Glomerular visceral epithelial cell (primary cell): ENCODE measurements at regions not wholly inside any gene's neighbourhood (a gene's known extent, or its start where the extent isn't known, plus 50 kb on each side); places are given as distances from the start of the nearest gene placed in this dataset.

Experiments
- DNase-seq: peaks from one replicate; pipeline ENCODE4 v3.0.0-alpha.2; 2016; ENCODE audit errors: extremely low spot score

GRCh38 chr7:85510287-85510686, 323.4 kb upstream of the SEMA3D start:
- DNase-seq: no peak

GRCh38 chr7:85509476-85509875, 322.6 kb upstream of the SEMA3D start:
- no peak for DNase-seq

GRCh38 chr7:85508642-85509410, 322.0 kb upstream of the SEMA3D start:
- peak; percentile 57 for DNase-seq

- DNase-seq: no peak
Measured at GRCh38 chr7:85498031-85498430, 311.2 kb upstream of the SEMA3D start.

GRCh38 chr7:85489498-85489897, 302.6 kb upstream of the SEMA3D start:
- peak; percentile 78 for DNase-seq

GRCh38 chr7:85488406-85488805, 301.6 kb upstream of the SEMA3D start:
- no peak for DNase-seq

GRCh38 chr7:85483177-85483576, 296.3 kb upstream of the SEMA3D start:
- DNase-seq: no peak

GRCh38 chr7:85480666-85481065, 293.8 kb upstream of the SEMA3D start:
- DNase-seq: no peak

GRCh38 chr7:85479918-85480643, 293.2 kb upstream of the SEMA3D start:
- DNase-seq: no peak

GRCh38 chr7:85478530-85478929, 291.7 kb upstream of the SEMA3D start:
- DNase-seq: no peak

- DNase-seq: no peak
Measured at GRCh38 chr7:85475476-85475875, 288.6 kb upstream of the SEMA3D start.

- DNase-seq: no peak
Measured at GRCh38 chr7:85475071-85475470, 288.2 kb upstream of the SEMA3D start.

GRCh38 chr7:85474234-85474633, 287.4 kb upstream of the SEMA3D start:
- DNase-seq: no peak

- no peak for DNase-seq
Measured at GRCh38 chr7:85471740-85472139, 284.9 kb upstream of the SEMA3D start.

- no peak for DNase-seq
Measured at GRCh38 chr7:85471307-85471706, 284.5 kb upstream of the SEMA3D start.

- DNase-seq: no peak
Measured at GRCh38 chr7:85469446-85470010, 282.7 kb upstream of the SEMA3D start.

GRCh38 chr7:85464042-85464651, 277.3 kb upstream of the SEMA3D start:
- no peak for DNase-seq

GRCh38 chr7:85462671-85463070, 275.8 kb upstream of the SEMA3D start:
- no peak for DNase-seq

- DNase-seq: no peak
Measured at GRCh38 chr7:85457911-85458310, 271.1 kb upstream of the SEMA3D start.

- no peak for DNase-seq
Measured at GRCh38 chr7:85456254-85456653, 269.4 kb upstream of the SEMA3D start.

- no peak for DNase-seq
Measured at GRCh38 chr7:85454904-85455303, 268.0 kb upstream of the SEMA3D start.

GRCh38 chr7:85452674-85453073, 265.8 kb upstream of the SEMA3D start:
- no peak for DNase-seq

- no peak for DNase-seq
Measured at GRCh38 chr7:85449478-85449877, 262.6 kb upstream of the SEMA3D start.
